GM12872 (cell line): ENCODE measurements at regions not wholly inside any gene's neighbourhood (a gene's known extent, or its start where the extent isn't known, plus 50 kb on each side); places are given as distances from the start of the nearest gene placed in this dataset.

Experiments used
- TF ChIP-seq, protein P1 (sequence below): IDR thresholded peaks from 3 replicates; pipeline ENCODE4 v1.5.1; 2011; ENCODE audit warnings: low read depth, mild to moderate bottlenecking, low read length, moderate library complexity; ENCODE audit not compliant: insufficient read depth

DNA sequence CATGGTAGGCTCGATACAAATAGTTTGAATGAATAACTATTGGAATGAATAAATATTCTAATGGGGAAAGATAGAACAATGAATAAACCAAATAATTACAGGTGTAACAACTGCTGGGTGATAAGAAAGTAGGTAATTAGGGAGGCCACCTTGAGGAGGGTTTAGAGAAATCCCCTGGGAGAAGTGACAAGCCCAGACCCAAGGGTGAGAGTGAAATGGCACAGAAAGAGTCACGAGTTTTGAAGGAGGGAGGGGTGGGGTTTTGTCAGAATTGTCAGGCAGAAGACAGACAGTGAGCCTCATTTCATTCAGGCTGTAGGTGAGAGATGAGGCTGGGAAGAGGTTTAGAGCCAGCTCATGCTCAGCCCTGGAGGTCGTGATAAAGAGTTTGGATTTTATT lies 71.6 kb upstream of the L3MBTL4 start:
- TF ChIP-seq, protein P1, sequence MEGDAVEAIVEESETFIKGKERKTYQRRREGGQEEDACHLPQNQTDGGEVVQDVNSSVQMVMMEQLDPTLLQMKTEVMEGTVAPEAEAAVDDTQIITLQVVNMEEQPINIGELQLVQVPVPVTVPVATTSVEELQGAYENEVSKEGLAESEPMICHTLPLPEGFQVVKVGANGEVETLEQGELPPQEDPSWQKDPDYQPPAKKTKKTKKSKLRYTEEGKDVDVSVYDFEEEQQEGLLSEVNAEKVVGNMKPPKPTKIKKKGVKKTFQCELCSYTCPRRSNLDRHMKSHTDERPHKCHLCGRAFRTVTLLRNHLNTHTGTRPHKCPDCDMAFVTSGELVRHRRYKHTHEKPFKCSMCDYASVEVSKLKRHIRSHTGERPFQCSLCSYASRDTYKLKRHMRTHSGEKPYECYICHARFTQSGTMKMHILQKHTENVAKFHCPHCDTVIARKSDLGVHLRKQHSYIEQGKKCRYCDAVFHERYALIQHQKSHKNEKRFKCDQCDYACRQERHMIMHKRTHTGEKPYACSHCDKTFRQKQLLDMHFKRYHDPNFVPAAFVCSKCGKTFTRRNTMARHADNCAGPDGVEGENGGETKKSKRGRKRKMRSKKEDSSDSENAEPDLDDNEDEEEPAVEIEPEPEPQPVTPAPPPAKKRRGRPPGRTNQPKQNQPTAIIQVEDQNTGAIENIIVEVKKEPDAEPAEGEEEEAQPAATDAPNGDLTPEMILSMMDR = no peak

DNA sequence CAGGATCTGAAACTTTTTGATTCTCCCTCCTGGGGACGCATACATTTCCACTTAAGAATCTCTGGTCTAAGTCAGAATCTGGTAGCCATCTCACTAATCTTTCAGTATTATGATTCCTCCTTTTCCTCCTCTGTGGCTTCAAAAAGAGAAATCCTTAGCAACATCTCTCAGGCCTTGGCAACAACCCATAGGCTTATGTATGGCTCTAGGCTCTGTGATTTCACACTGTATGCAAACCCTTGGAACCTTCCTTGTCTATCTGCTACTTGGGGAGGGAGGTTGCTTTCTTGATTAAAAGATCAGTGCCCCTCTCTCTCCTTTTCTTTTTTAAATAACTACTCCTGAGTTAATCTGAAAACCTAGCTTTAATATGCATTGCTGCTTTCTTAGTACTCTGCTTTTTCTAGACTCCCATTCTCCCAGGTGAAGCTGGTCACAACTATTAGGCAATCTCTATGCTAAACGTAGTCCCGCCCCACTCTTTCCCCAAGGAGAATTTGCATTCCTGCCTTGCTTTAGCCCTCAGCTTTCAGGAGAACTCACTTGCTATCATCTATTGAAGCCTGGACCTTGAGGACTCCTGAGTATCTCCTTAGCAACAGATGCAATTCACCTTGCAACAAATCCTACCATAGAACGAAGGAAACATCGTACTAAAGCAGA lies 72.2 kb upstream of the L3MBTL4 start:
- TF ChIP-seq, protein P1 = no peak

DNA sequence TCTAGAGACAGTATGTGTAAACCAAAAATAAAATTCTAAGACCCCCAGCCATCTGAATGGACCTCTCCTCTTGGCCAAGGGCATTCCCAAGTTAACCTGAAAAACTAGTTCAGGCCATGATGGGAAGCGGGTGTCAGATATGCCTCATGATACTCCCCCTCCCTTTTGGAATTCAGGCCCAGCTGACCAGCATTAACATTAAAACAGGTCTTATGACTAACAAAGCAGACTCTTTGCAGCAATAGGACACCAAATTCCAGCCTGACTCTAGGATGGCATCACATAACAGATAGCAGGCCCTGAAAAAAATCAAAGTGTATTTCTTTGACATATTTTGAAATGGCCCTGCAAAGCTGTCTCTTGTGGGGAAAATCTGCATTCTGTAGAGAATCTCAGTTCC lies 73.3 kb upstream of the L3MBTL4 start:
- TF ChIP-seq, protein P1 = no peak

DNA sequence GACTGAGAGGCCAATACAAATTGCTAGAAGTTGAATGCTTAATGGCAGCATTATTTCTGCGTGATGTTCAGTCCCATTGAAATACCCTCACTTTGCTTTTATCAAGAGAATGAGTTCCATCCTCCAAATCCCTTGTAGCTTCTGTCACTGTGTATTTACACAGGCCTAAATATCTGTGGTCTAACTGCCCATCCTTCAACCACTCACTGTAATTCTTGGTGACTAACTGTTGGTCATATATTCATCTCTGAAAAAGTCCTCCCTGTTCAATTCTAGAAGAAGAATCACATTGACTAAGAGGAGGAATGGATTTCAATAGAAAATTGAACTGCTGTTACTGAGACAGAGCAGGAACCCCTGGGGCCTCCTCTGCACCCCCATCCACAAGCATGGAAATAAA lies 74.2 kb upstream of the L3MBTL4 start:
- TF ChIP-seq, protein P1 = no peak

DNA sequence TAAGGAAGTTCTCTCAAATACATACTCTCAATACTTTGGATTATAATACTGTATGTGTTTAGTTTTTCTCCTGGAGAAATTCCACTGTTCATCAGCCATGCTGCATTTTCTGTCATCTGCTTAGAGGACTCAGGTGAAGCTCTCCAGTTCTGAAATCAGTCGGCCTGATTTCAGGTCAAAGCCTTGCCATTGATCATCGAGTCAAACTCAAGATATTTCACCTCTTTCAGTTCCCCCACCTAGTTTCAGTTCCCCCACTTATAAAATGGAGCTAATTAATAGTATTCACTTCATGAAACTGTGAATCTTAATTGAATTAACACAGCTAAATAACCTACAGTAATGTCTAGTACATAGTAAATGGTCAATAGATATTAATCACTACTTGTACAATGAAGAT lies 75.3 kb upstream of the L3MBTL4 start:
- TF ChIP-seq, protein P1 = no peak

DNA sequence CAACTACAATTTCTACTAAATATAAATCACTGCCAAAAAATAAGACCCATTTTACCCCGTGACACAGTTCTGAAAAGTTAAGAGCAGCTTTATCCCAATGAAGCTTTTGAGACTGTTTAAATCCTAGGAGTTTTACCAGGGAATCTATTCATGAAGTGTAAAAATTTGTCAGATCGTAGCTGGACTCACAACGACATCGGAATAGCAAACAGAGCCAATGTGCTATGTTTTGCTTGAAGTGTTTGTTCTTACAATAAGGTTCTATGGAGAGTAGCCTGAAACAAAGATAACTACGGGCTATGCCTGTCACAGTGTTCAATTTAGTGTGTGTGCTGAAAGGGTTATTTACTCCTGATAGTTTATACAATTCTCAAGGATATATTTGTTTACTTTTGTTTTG lies 78.5 kb upstream of the L3MBTL4 start:
- TF ChIP-seq, protein P1 = no peak

DNA sequence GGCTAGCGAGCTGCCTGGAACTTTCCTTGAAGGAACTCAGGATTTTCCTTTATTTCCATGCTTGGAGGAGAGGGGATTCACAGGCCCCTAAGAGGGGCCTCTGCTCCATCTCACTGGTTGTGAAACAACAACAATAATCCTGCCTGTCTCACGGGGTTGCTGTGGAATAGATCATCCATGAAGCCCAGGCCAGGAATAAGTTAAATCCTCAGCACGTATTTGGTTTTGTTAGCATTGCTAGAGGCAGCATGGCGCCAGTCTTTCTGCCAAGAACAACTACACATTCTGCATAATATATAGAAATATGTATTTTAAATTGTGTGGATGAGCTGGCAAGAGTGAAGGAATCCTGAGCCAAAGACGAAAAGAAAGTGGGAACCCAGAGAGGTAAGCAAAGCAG lies 80.8 kb upstream of the L3MBTL4 start:
- TF ChIP-seq, protein P1 = no peak

DNA sequence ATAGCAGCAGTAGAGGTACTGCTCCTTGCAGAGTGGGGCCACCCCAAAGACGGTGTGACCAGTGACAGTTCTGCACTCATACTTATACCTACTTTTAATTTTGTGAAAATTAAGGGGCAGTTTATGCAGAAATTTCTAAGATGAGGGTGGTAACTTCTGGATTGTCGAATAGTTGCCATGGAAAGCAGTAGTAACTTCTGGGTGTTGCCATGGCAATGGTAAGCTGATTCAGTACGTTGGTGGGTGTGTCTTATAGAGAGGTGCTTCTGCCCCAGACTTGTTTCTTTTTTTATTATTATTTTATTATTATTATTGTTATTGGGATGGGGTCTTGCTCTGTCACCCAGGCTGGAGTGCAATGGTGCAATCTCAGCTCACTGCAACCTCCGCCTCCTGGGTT lies 82.8 kb upstream of the L3MBTL4 start:
- TF ChIP-seq, protein P1 = no peak
